NT2/D1 (cell line): ENCODE measurements at regions not wholly inside any gene's neighbourhood (a gene's known extent, or its start where the extent isn't known, plus 50 kb on each side); places are given as distances from the start of the nearest gene placed in this dataset.

Experiments
- DNase-seq: peaks from one replicate; pipeline ENCODE4 v3.0.0-alpha.2; 2011; ENCODE audit warnings: low read depth, low spot score
- H3K27me3 ChIP-seq: 2 replicates; pipeline ENCODE4 v1.6.0; 2011; ENCODE audit warnings: mild to moderate bottlenecking; ENCODE audit not compliant: insufficient read length, insufficient read depth
- H3K36me3 ChIP-seq: 2 replicates; pipeline ENCODE4 v1.6.1; 2011; ENCODE audit warnings: mild to moderate bottlenecking, low read length, mixed read lengths; ENCODE audit not compliant: insufficient read depth, insufficient read length
- H3K4me1 ChIP-seq: 2 replicates; pipeline ENCODE4 v1.5.1; 2011; ENCODE audit not compliant: insufficient read depth, insufficient read length
- H3K4me3 ChIP-seq: 2 replicates; pipeline ENCODE4 v1.5.1; 2011; ENCODE audit warnings: low read depth; ENCODE audit not compliant: insufficient read length
- H3K9ac ChIP-seq: 2 replicates; pipeline ENCODE4 v1.6.0; 2011; ENCODE audit warnings: low read depth; ENCODE audit not compliant: insufficient read length
- H3K9me3 ChIP-seq: 2 replicates; pipeline ENCODE4 v1.5.1; 2011; ENCODE audit warnings: mild to moderate bottlenecking, low read length; ENCODE audit not compliant: insufficient read depth
- SUZ12 ChIP-seq: IDR thresholded peaks from 2 replicates; pipeline ENCODE4 v1.6.1; 2011; ENCODE audit not compliant: insufficient read length, insufficient read depth; ENCODE audit errors: extremely low read depth
- YY1 ChIP-seq: IDR thresholded peaks from 2 replicates; pipeline ENCODE4 v1.6.1; 2011; ENCODE audit not compliant: insufficient read length, insufficient read depth
- ZNF274 ChIP-seq: IDR thresholded peaks from 2 replicates; pipeline ENCODE4 v1.6.1; 2011; ENCODE audit warnings: mild to moderate bottlenecking, low read depth, low read length

DNA sequence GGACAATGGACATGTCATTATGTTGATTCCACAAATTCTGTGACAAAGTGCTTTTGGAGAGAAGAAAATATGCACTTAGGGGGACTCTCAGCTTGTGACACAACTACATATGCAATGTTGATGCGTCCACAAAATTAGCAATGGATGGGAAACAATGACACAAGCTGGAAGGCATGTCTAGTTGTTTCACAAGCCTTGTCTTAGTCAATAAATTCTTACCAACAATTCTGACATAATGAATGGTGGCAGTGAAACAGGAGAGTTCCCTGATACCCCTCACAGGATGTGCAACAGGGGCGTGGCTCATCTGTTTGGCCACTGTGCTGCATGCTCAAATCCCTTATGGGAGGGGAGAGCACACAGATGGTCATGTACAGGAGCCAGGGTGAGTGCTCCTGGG is 347.2 kb upstream of the DLGAP1 start:
- Histone ChIP-seq H3K36me3 (no peaks in the 10 kb centered on the region), H3K9ac (no peak overlapping the region), H3K4me3 (no peak overlapping the region), H3K9me3 (no peaks in the 10 kb centered on the region), H3K27me3 (no peaks in the 10 kb centered on the region), H3K4me1 (no peaks in the 10 kb centered on the region)
- TF ChIP-seq ZNF274 (no peak), SUZ12 (no peak), YY1 (no peak)
- DNase-seq, result no peak

DNA sequence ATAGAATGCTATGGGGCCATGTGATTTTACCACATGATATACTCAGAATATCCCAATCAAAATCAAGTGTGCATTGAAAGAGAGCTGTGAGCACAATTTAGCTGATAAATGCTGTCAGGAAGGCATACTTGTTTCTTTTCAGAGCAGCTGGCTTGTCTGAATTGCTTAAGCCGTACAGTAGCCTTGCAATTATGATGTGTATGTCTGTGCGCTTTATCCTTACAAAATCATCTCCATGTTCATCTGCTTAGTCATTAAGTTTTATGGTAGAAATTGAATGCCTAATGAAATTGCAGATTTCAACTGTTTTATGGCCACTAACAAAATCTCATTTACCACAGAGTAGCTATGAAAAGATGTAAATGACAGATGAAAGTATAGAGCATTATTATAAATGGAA is 346.0 kb upstream of the DLGAP1 start:
- H3K9me3 ChIP-seq, result no peaks in the 10 kb centered on the region
- DNase-seq, result no peak
- no peaks in the 10 kb centered on the region for H3K4me1 ChIP-seq
- no peak for TF ChIP-seq SUZ12
- TF ChIP-seq ZNF274, result no peak
- TF ChIP-seq YY1, result no peak
- H3K36me3 ChIP-seq, result no peaks in the 10 kb centered on the region
- H3K4me3 ChIP-seq, result no peak overlapping the region
- H3K9ac ChIP-seq, result no peak overlapping the region
- no peaks in the 10 kb centered on the region for H3K27me3 ChIP-seq

DNA sequence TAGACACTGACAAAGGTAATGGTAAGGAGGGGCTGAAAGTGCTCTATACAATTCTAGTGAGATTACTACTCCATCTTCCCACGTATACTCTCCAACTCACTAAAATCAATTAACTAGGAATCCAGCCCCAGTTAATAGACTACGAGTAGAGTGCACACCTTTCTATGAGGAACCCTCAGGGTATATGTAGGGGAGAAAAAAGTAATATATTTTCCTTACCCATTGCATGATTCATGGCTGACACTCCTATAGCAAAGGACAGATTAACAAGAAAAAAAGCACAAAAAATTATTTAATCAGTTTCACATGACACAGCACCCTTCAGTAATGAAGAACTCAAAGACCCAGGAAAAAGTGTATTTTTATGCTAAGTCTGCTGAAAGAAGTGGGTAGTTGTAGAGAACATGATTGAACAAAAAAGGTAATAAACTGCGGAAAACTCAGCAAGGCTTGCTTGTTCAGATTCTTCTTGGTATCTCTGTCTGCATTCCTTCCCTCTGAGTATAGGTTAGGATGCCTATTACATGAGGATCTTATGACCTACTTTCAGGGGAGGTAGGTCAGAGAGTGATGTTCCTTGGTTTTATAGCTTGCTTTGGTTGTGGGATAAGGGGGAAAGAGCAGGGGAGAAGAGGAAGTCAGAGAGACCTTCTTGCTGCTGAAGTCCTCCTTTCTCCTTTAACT is 342.0 kb upstream of the DLGAP1 start:
- Histone ChIP-seq H3K4me3 (no peak overlapping the region), H3K36me3 (no peaks in the 10 kb centered on the region), H3K9ac (no peak overlapping the region), H3K4me1 (no peaks in the 10 kb centered on the region), H3K27me3 (no peaks in the 10 kb centered on the region), H3K9me3 (no peaks in the 10 kb centered on the region)
- TF ChIP-seq YY1, result no peak
- no peak for TF ChIP-seq SUZ12
- TF ChIP-seq ZNF274, result no peak
- no peak for DNase-seq

DNA sequence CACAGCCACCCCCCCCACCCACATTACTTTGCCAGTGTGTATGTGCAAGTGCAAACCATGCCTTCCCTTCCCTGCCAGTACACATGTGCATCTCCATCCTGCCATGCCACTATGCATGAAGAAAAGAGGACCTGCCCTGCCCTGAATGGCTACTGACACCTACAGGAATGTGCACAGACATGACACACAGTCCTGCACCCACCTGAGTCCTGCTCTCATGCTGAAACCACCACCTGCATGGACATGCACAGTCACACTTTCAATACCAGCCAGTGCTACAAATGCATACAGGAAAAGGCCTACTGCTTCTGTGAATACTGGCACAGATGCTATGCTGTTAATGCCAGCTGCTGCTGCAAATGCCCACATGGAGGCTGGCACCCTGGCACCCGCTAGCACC is 334.4 kb upstream of the DLGAP1 start:
- H3K36me3 ChIP-seq, result no peaks in the 10 kb centered on the region
- no peak for DNase-seq
- H3K4me3 ChIP-seq, result no peak overlapping the region
- H3K27me3 ChIP-seq, result no peaks in the 10 kb centered on the region
- no peaks in the 10 kb centered on the region for H3K9me3 ChIP-seq
- H3K4me1 ChIP-seq, result no peaks in the 10 kb centered on the region
- TF ChIP-seq SUZ12 (no peak), YY1 (no peak), ZNF274 (no peak)
- H3K9ac ChIP-seq, result no peak overlapping the region

DNA sequence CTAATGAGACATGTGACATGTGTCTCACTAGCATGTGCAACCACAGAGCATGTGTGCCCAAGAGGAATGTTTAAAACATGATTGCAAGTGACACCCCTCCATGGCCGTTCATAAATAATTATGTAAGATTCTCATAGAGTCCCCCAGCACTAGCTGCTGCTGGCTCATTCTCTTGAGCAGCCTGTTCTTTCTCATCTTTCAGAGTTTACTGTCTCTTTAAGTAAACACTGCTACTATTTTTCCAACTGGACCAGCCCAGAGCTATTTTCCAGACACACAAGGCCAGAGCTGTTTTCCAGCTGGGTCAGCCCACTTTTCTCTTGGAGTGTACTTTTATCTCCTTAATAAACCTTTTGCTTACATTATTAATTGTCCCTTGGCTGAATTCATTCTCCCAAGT is 326.8 kb upstream of the DLGAP1 start:
- Histone ChIP-seq H3K27me3 (no peaks in the 10 kb centered on the region), H3K36me3 (no peaks in the 10 kb centered on the region), H3K4me1 (no peaks in the 10 kb centered on the region), H3K4me3 (no peak overlapping the region), H3K9ac (no peak overlapping the region), H3K9me3 (peaks cover 3% of the 10 kb centered on the region; the same call in 1 of the 2 replicates)
- no peak for DNase-seq
- no peak for TF ChIP-seq YY1
- no peak for TF ChIP-seq ZNF274
- TF ChIP-seq SUZ12, result no peak

DNA sequence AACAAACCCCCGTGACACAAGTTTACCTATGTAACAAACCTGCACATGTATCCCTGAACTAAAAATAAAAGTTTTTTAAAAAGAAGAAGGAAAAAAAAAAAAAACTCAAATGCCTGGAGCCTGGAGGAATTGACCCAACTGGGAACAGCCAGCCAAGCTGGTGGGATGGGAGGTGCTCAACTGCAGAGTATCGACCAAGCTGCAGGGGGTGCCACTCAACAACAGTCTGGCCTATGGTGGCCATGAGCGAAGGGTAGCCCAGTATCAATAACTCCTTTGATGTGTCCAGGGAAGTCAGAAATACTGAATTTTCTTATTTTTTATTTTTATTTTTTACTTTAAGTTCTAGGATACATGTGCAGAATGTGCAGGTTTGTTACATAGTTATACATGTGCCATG is 310.3 kb upstream of the DLGAP1 start:
- H3K4me3 ChIP-seq, result no peak overlapping the region
- H3K36me3 ChIP-seq, result no peaks in the 10 kb centered on the region
- no peaks in the 10 kb centered on the region for H3K27me3 ChIP-seq
- no peak overlapping the region for H3K9ac ChIP-seq
- TF ChIP-seq YY1 (no peak), ZNF274 (no peak)
- DNase-seq, result no peak
- H3K4me1 ChIP-seq, result no peaks in the 10 kb centered on the region
- no peaks in the 10 kb centered on the region for H3K9me3 ChIP-seq

DNA sequence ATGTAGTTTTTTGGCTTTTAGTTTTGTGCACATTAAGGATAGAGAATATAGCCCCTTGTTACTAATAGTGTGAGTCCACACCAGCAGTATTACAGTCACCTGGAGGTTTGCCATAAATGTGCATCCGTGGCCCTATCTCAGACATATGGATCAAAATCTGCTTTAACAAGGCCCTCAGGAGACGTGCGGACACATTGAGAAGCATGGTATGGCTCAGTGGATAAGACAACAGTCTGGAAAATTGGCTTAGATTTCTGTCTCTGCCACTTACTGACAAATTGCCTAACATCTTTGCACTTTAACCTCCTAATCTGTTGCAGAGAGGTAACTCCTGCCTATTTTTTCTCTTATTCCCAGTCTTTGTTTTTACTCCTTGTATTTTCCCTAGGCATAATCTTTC is 307.2 kb upstream of the DLGAP1 start:
- DNase-seq, result no peak
- Histone ChIP-seq H3K4me1 (no peaks in the 10 kb centered on the region), H3K9ac (no peak overlapping the region), H3K36me3 (no peaks in the 10 kb centered on the region), H3K4me3 (no peak overlapping the region), H3K27me3 (no peaks in the 10 kb centered on the region), H3K9me3 (no peaks in the 10 kb centered on the region)
- TF ChIP-seq ZNF274 (no peak), SUZ12 (no peak), YY1 (no peak)
